Skin epidermis (tissue), 12 donors: ENCODE measurements at regions not wholly inside any gene's neighbourhood (a gene's known extent, or its start where the extent isn't known, plus 50 kb on each side); places are given as distances from the start of the nearest gene placed in this dataset.
"Not testable (repeated sequence)": the region's sequence is repeated elsewhere in the genome, so short reads cannot be mapped to it uniquely, and the experiment has no call there.

ENCODE experiments used
- H3K27ac ChIP-seq, 21 experiments: fragments of 200-600 bp; sonication (generic) in 11 of 21; one replicate each; pipeline ENCODE4 v1.5.0; 2020; ENCODE audit warnings: mild to moderate bottlenecking in 3 of 21, inconsistent platforms in 2 of 21, moderate library complexity in 2 of 21
- H3K4me3 ChIP-seq, 7 experiments: fragments of 200-600 bp; sonication (generic) in 2 of 7; one replicate each; pipeline ENCODE4 v1.5.0; 2020; ENCODE audit warnings: inconsistent platforms in 2 of 7, mild to moderate bottlenecking in 2 of 7, moderate library complexity in 1 of 7

GRCh38 chr12:47387994-47388393, 308.2 kb upstream of the AMIGO2 start:
- no peak overlapping the region for H3K4me3 ChIP-seq

GRCh38 chr12:47385653-47386052, 305.9 kb upstream of the AMIGO2 start:
- H3K27ac ChIP-seq: no peak overlapping the region
- H3K4me3 ChIP-seq: no peak overlapping the region

More at GRCh38 chr12:47387994-47388393, 308.2 kb upstream of the AMIGO2 start:
- H3K27ac ChIP-seq: peak overlapping the region in 3 of 21 experiments; percentile 27 to 43 (median 27)

- Histone ChIP-seq H3K4me3 (no peak overlapping the region), H3K27ac (no peak overlapping the region)
Observed at GRCh38 chr12:47383942-47384341, 304.2 kb upstream of the AMIGO2 start.

GRCh38 chr12:47382305-47382704, 302.5 kb upstream of the AMIGO2 start:
- H3K4me3 ChIP-seq: no peak overlapping the region
- no peak overlapping the region for H3K27ac ChIP-seq

GRCh38 chr12:47378907-47379306, 299.1 kb upstream of the AMIGO2 start:
- Histone ChIP-seq H3K27ac (peak overlapping the region in 6 of 21 experiments; percentile 1 to 71 (median 27)), H3K4me3 (no peak overlapping the region)

GRCh38 chr12:47378222-47378582, 298.4 kb upstream of the AMIGO2 start:
- Histone ChIP-seq H3K4me3 (no peak overlapping the region), H3K27ac (peak overlapping the region in 13 of 21 experiments; percentile 3 to 74 (median 46))

GRCh38 chr12:47377414-47378221, 297.9 kb upstream of the AMIGO2 start:
- peak overlapping the region in 14 of 21 experiments; percentile 8 to 74 (median 24) for H3K27ac ChIP-seq

GRCh38 chr12:47376927-47377326, 297.2 kb upstream of the AMIGO2 start:
- Histone ChIP-seq H3K4me3 (no peak overlapping the region), H3K27ac (peak overlapping the region in 7 of 21 experiments; percentile 8 to 60 (median 19))

More at GRCh38 chr12:47377414-47378221, 297.9 kb upstream of the AMIGO2 start:
- H3K4me3 ChIP-seq: no peak overlapping the region

GRCh38 chr12:47373554-47374150, 293.9 kb upstream of the AMIGO2 start:
- Histone ChIP-seq H3K27ac (no peak overlapping the region), H3K4me3 (no peak overlapping the region)

- no peak overlapping the region for H3K4me3 ChIP-seq
Observed at GRCh38 chr12:47370421-47370820, 290.7 kb upstream of the AMIGO2 start.

GRCh38 chr12:47369085-47369484, 289.3 kb upstream of the AMIGO2 start:
- peak overlapping the region in 1 of 21 experiments; percentile 91 for H3K27ac ChIP-seq
- H3K4me3 ChIP-seq: no peak overlapping the region

More at GRCh38 chr12:47370421-47370820, 290.7 kb upstream of the AMIGO2 start:
- H3K27ac ChIP-seq: no peak overlapping the region

- no peak overlapping the region for H3K4me3 ChIP-seq
- peak overlapping the region in 2 of 21 experiments; percentile 46 to 91 for H3K27ac ChIP-seq
Observed at GRCh38 chr12:47367912-47368537, 288.3 kb upstream of the AMIGO2 start.

GRCh38 chr12:47366579-47366978, 286.8 kb upstream of the AMIGO2 start:
- no peak overlapping the region for H3K4me3 ChIP-seq
- peak overlapping the region in 3 of 21 experiments; percentile 56 to 91 (median 63) for H3K27ac ChIP-seq

- H3K27ac ChIP-seq: peak overlapping the region in 7 of 21 experiments; percentile 3 to 91 (median 56)
- no peak overlapping the region for H3K4me3 ChIP-seq
Observed at GRCh38 chr12:47366157-47366556, 286.4 kb upstream of the AMIGO2 start.

GRCh38 chr12:47365443-47366076, 285.8 kb upstream of the AMIGO2 start:
- H3K4me3 ChIP-seq: not testable (repeated sequence)
- peak overlapping the region in 8 of 21 experiments; percentile 3 to 91 (median 54) for H3K27ac ChIP-seq

GRCh38 chr12:47364261-47364660, 284.5 kb upstream of the AMIGO2 start:
- Histone ChIP-seq H3K4me3 (no peak overlapping the region), H3K27ac (peak overlapping the region in 3 of 21 experiments; percentile 8 to 91 (median 56))

- H3K27ac ChIP-seq: peak overlapping the region in 11 of 21 experiments; percentile 6 to 91 (median 81)
Observed at GRCh38 chr12:47362126-47362705, 282.5 kb upstream of the AMIGO2 start.

GRCh38 chr12:47361389-47362021, 281.7 kb upstream of the AMIGO2 start:
- H3K4me3 ChIP-seq: peak overlapping the region in 2 of 7 experiments; percentile 2 to 17
- H3K27ac ChIP-seq: peak overlapping the region in 19 of 21 experiments; percentile 11 to 91 (median 76)

More at GRCh38 chr12:47362126-47362705, 282.5 kb upstream of the AMIGO2 start:
- H3K4me3 ChIP-seq: no peak overlapping the region
